Osteoblast (primary cell): ENCODE measurements at regions not wholly inside any gene's neighbourhood (a gene's known extent, or its start where the extent isn't known, plus 50 kb on each side); places are given as distances from the start of the nearest gene placed in this dataset.

ENCODE experiments used
- DNase-seq: peaks from one replicate; pipeline ENCODE4 v3.0.0; 2011; ENCODE audit warnings: low spot score, mixed read lengths; ENCODE audit not compliant: insufficient read length; ENCODE audit errors: missing footprints
- H2AFZ ChIP-seq: 2 replicates; pipeline ENCODE4 v1.6.0; 2011; ENCODE audit warnings: mild to moderate bottlenecking, low read length
- H3K27ac ChIP-seq: 2 replicates; pipeline ENCODE4 v1.5.1; 2011; ENCODE audit warnings: mild to moderate bottlenecking, low read depth, low read length, moderate library complexity
- H3K27me3 ChIP-seq: 2 replicates; pipeline ENCODE4 v1.6.0; 2012; ENCODE audit warnings: mild to moderate bottlenecking, control low read depth, inconsistent platforms, low read length, moderate library complexity; ENCODE audit not compliant: insufficient read depth
- H3K36me3 ChIP-seq: 2 replicates; pipeline ENCODE4 v1.5.1; 2011; ENCODE audit warnings: mild to moderate bottlenecking, low read length, control low read depth, moderate library complexity; ENCODE audit not compliant: insufficient read depth
- H3K4me1 ChIP-seq: 2 replicates; pipeline ENCODE4 v1.5.1; 2011; ENCODE audit warnings: mild to moderate bottlenecking, low read length, control low read depth, moderate library complexity; ENCODE audit not compliant: insufficient read depth
- H3K4me2 ChIP-seq: 2 replicates; pipeline ENCODE4 v1.6.0; 2011; ENCODE audit warnings: mild to moderate bottlenecking, low read length; ENCODE audit not compliant: insufficient read depth
- H3K4me3 ChIP-seq: fragments of 200-600 bp; sonication (generic); 3 replicates; pipeline ENCODE4 v1.5.1; 2012; ENCODE audit warnings: mild to moderate bottlenecking, low read length, inconsistent platforms; ENCODE audit not compliant: insufficient read depth
- H3K79me2 ChIP-seq: 2 replicates; pipeline ENCODE4 v1.6.0; 2012; ENCODE audit warnings: mild to moderate bottlenecking, low read length, control low read depth, inconsistent platforms; ENCODE audit not compliant: insufficient read depth
- H3K9me3 ChIP-seq: 2 replicates; pipeline ENCODE4 v1.5.1; 2011; ENCODE audit warnings: low read depth, low read length, control low read depth
- H4K20me1 ChIP-seq: 2 replicates; pipeline ENCODE4 v1.6.0; 2012; ENCODE audit warnings: mild to moderate bottlenecking, low read length, control low read depth; ENCODE audit not compliant: insufficient read depth
- CTCF ChIP-seq: IDR thresholded peaks from 2 replicates; pipeline ENCODE4 v1.5.1; 2011; ENCODE audit warnings: mild to moderate bottlenecking, low read depth, low read length, moderate library complexity; ENCODE audit errors: extremely low read depth

GRCh38 chr13:74978591-74978990 lies 503.4 kb downstream of the TBC1D4 start:
- Histone ChIP-seq H3K4me2 (no peak overlapping the region), H3K27me3 (no peaks in the 10 kb centered on the region), H3K79me2 (no peaks in the 10 kb centered on the region), H3K9me3 (no peaks in the 10 kb centered on the region), H2AFZ (no peak overlapping the region), H4K20me1 (no peaks in the 10 kb centered on the region), H3K27ac (no peak overlapping the region), H3K36me3 (no peaks in the 10 kb centered on the region), H3K4me3 (no peak overlapping the region), H3K4me1 (no peaks in the 10 kb centered on the region)
- TF ChIP-seq CTCF, result no peak
- no peak for DNase-seq

- Histone ChIP-seq H3K36me3 (no peaks in the 10 kb centered on the region), H3K79me2 (no peaks in the 10 kb centered on the region), H3K4me2 (no peak overlapping the region), H2AFZ (no peak overlapping the region), H3K4me1 (no peaks in the 10 kb centered on the region), H3K4me3 (no peak overlapping the region), H3K27ac (no peak overlapping the region), H3K9me3 (no peaks in the 10 kb centered on the region), H4K20me1 (no peaks in the 10 kb centered on the region), H3K27me3 (no peaks in the 10 kb centered on the region)
- no peak for TF ChIP-seq CTCF
- no peak for DNase-seq
These were observed 504.5 kb downstream of the TBC1D4 start for GRCh38 chr13:74977498-74977897.

DNA sequence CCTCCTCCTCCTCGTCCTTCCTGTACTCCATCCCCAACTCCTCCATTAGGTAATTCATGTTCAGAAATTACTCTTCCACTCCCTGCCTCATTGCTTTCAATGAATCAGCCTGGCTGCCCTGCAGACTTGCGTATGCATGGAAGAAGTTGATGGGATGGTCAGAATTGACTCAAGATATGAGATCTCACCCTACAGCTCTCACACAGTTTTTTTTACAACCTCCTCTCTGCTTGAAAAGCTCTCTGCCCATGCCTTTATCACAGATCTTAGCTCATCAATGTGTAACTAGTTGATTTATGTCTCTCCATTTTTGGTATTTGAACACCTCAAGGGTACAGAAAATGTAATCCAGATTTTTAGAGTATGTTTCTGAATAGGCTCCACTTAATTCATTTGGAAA lies 506.9 kb downstream of the TBC1D4 start:
- Histone ChIP-seq H3K4me3 (no peak overlapping the region), H3K9me3 (no peaks in the 10 kb centered on the region), H2AFZ (no peak overlapping the region), H3K36me3 (no peaks in the 10 kb centered on the region), H4K20me1 (no peaks in the 10 kb centered on the region), H3K27me3 (no peaks in the 10 kb centered on the region), H3K4me2 (no peak overlapping the region), H3K27ac (no peak overlapping the region), H3K79me2 (no peaks in the 10 kb centered on the region), H3K4me1 (no peaks in the 10 kb centered on the region)
- no peak for TF ChIP-seq CTCF
- no peak for DNase-seq

DNA sequence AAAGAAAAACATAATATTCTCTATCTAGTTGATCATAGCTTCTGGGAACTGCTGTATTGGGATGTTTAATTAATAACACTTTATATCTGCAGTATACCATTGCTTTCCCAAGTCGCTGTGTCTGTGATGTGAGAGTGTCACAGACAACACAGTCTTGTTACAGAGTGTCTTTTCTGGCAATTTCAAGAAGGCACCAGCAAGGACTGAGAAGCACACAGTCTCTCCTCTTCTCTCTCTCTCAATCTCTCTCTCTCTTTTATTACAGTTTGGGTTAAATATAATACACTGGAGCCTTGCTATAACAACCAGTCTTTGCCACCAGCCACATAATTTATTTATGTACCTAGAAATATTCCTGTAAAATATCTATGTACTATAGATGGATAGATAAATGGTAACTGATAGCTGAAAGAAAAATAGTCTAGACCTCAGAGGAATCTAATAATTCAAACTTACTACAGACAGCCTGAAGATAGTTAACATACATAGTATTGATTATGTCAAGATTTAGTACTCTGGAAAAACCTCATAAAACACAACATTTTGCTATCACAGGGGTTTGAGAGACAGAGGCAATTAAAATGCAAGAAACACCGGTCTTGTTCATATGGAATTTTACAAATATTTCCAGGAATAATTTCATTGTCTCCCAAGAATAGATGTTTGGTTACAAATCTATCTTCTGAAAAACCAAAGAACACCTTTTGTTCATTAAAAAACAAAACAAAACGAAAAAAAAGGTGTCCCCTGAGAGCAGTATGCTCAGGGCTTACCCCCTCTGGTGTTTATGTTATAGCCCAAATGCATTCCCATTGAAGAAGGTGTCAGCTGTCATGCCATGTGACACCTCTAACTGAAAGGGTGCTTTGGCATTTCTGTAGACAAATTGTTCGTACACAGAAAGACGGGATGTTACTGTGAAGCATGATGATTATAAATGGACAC lies 507.8 kb downstream of the TBC1D4 start:
- H3K79me2 ChIP-seq, result no peaks in the 10 kb centered on the region
- H3K27me3 ChIP-seq, result no peaks in the 10 kb centered on the region
- DNase-seq, result no peak
- H3K4me2 ChIP-seq, result no peak overlapping the region
- no peaks in the 10 kb centered on the region for H3K9me3 ChIP-seq
- no peak overlapping the region for H2AFZ ChIP-seq
- no peaks in the 10 kb centered on the region for H4K20me1 ChIP-seq
- no peaks in the 10 kb centered on the region for H3K36me3 ChIP-seq
- no peak overlapping the region for H3K4me3 ChIP-seq
- no peaks in the 10 kb centered on the region for H3K4me1 ChIP-seq
- H3K27ac ChIP-seq, result no peak overlapping the region
- no peak for TF ChIP-seq CTCF
